PC-9 (cell line): ENCODE measurements at regions not wholly inside any gene's neighbourhood (a gene's known extent, or its start where the extent isn't known, plus 50 kb on each side); places are given as distances from the start of the nearest gene placed in this dataset.

Experiments used
- BruUV-seq: library from RNA; stranded (reverse); fragments of 400-500 nt; replicated peaks from 2 replicates; lab custom pipeline; 2021; lab: Mats Ljungman, UMichigan
- CTCF ChIA-PET: fragments of 300-600 bp; sonication (Branson Sonifier 250); formaldehyde crosslinking; loops from one replicate; lab custom pipeline; 2022; ENCODE audit warnings: antibody characterized with exemption; lab: Charles Lee
- POLR2A ChIA-PET: fragments of 300-600 bp; sonication (Branson Sonifier 250); formaldehyde crosslinking; loops from one replicate; lab custom pipeline; 2022; ENCODE audit warnings: antibody characterized with exemption; ENCODE audit not compliant: unreplicated experiment; lab: Charles Lee
- DNase-seq, 2 experiments: peaks; one replicate each; pipeline versions ENCODE4 v3.0.0 to v3.0.0-alpha.2; 2015 to 2022; ENCODE audit warnings: mixed read lengths in 1 of 2
- H2AFZ ChIP-seq: fragments of 200-600 bp; sonication (generic); 2 replicates; pipeline ENCODE4 v1.8.1; 2017; ENCODE audit warnings: antibody characterized with exemption
- H3F3A ChIP-seq: fragments of 200-600 bp; sonication (generic); 2 replicates; pipeline ENCODE4 v1.8.1; 2017; ENCODE audit warnings: antibody characterized with exemption, mild to moderate bottlenecking, low read depth; ENCODE audit not compliant: insufficient read depth
- H3K27ac ChIP-seq: fragments of 200-600 bp; sonication (generic); 2 replicates; pipeline ENCODE4 v1.6.1; 2016; ENCODE audit warnings: mixed run types
- H3K27me3 ChIP-seq: fragments of 200-600 bp; sonication (generic); 2 replicates; pipeline ENCODE4 v1.6.1; 2016; ENCODE audit warnings: low read depth, mixed run types; ENCODE audit not compliant: insufficient read depth
- H3K36me3 ChIP-seq: fragments of 200-600 bp; sonication (generic); 2 replicates; pipeline ENCODE4 v1.6.1; 2016; ENCODE audit warnings: low read depth, mixed run types
- H3K4me1 ChIP-seq: fragments of 200-600 bp; sonication (generic); replicated peaks from 2 replicates; pipeline ENCODE4 v1.6.1; 2016; ENCODE audit warnings: mixed run types; ENCODE audit not compliant: insufficient read depth
- H3K4me2 ChIP-seq: fragments of 200-600 bp; sonication (generic); 2 replicates; pipeline ENCODE4 v1.6.1; 2017; ENCODE audit warnings: mixed run types
- H3K4me3 ChIP-seq: fragments of 200-600 bp; sonication (generic); 2 replicates; pipeline ENCODE4 v1.6.1; 2016; ENCODE audit warnings: mixed run types
- H3K79me2 ChIP-seq: fragments of 200-600 bp; sonication (generic); 2 replicates; pipeline ENCODE4 v1.6.1; 2017; ENCODE audit warnings: low read depth, mixed run types
- H3K9me2 ChIP-seq: fragments of 200-600 bp; sonication (generic); 2 replicates; pipeline ENCODE4 v1.8.1; 2017; ENCODE audit warnings: mild to moderate bottlenecking; ENCODE audit not compliant: insufficient read depth
- H3K9me3 ChIP-seq: fragments of 200-600 bp; sonication (generic); 2 replicates; pipeline ENCODE4 v1.8.1; 2016; ENCODE audit warnings: low read depth; ENCODE audit not compliant: insufficient read depth
- H4K20me1 ChIP-seq: fragments of 200-600 bp; sonication (generic); 2 replicates; pipeline ENCODE4 v1.8.1; 2017; ENCODE audit not compliant: insufficient read depth
- EZH2 ChIP-seq: fragments of 200-600 bp; sonication (generic); IDR thresholded peaks from 2 replicates; pipeline ENCODE4 v1.8.0; 2017; ENCODE audit warnings: antibody characterized with exemption, low read depth
- intact Hi-C: fragments of 100-400 bp; cut with micrococcal nuclease; formaldehyde crosslinking; loops from one replicate; pipeline ENCODE4 v1.10.0; 2022; ENCODE audit not compliant: unreplicated experiment
- TF ChIP-seq, protein P1 (sequence below): fragments of 200-600 bp; sonication (generic); conservative IDR thresholded peaks from 2 replicates; pipeline ENCODE4 v1.6.1; 2017; ENCODE audit warnings: mixed run types, antibody characterized with exemption, mild to moderate bottlenecking, moderate library complexity

DNA sequence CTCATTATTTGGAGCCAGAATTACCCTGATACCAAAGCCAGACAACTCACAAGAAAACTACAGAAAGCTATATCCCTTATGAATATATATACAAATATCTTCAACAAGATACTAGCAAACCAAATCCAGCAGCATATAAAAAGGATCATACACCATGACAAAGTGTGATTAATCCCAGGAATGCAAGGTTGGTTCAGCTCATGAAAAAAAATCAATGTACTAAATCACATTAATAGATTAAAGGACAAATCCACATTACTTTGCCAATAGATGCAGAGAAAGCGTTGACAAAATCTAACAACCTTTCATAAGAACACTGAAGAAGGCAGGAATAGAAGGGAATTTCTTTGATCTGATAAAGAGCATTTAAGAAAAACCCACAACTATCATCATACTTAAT, 50.4 kb upstream of the TEAD1 start:
- no peaks in the 10 kb centered on the region for H3F3A ChIP-seq
- intact Hi-C loops: no loop called here
- no peaks in the 10 kb centered on the region for H3K36me3 ChIP-seq
- H3K4me2 ChIP-seq: no peak overlapping the region
- no peaks in the 10 kb centered on the region for H4K20me1 ChIP-seq
- no peaks in the 10 kb centered on the region for H3K27me3 ChIP-seq
- H3K4me3 ChIP-seq: no peak overlapping the region
- H3K4me1 ChIP-seq: no peaks in the 10 kb centered on the region
- H3K27ac ChIP-seq: no peak overlapping the region
- H3K9me2 ChIP-seq: no peaks in the 10 kb centered on the region
- TF ChIP-seq, protein P1, sequence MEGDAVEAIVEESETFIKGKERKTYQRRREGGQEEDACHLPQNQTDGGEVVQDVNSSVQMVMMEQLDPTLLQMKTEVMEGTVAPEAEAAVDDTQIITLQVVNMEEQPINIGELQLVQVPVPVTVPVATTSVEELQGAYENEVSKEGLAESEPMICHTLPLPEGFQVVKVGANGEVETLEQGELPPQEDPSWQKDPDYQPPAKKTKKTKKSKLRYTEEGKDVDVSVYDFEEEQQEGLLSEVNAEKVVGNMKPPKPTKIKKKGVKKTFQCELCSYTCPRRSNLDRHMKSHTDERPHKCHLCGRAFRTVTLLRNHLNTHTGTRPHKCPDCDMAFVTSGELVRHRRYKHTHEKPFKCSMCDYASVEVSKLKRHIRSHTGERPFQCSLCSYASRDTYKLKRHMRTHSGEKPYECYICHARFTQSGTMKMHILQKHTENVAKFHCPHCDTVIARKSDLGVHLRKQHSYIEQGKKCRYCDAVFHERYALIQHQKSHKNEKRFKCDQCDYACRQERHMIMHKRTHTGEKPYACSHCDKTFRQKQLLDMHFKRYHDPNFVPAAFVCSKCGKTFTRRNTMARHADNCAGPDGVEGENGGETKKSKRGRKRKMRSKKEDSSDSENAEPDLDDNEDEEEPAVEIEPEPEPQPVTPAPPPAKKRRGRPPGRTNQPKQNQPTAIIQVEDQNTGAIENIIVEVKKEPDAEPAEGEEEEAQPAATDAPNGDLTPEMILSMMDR: no peak
- TF ChIP-seq EZH2: no peak
- no peak overlapping the region for H2AFZ ChIP-seq
- no peaks in the 10 kb centered on the region for H3K79me2 ChIP-seq
- ChIA-PET CTCF (no interaction called here), POLR2A (interaction anchor here (0.6 kb wide), 1 partner anchor 28 kb away, joined by 3 read pairs; no protein-coding TSS in a partner anchor)
- DNase-seq: no peak
- BruUV-seq: no TSS peak
- peaks cover 13% of the 10 kb centered on the region; the same call in 1 of the 2 replicates for H3K9me3 ChIP-seq
